A549 (cell line): ENCODE measurements at regions not wholly inside any gene's neighbourhood (a gene's known extent, or its start where the extent isn't known, plus 50 kb on each side); places are given as distances from the start of the nearest gene placed in this dataset.

Source experiments
- CTCF ChIP-seq: fragments of >200 bp; sonication (Bioruptor Twin); formaldehyde crosslinking; IDR thresholded peaks from 3 replicates; pipeline ENCODE4 v1.5.1; 2016
- JUNB ChIP-seq: fragments of >200 bp; sonication (Bioruptor Twin); formaldehyde crosslinking; IDR thresholded peaks from 2 replicates; pipeline ENCODE4 v1.6.1; 2016
- POLR2A ChIP-seq: IDR thresholded peaks from 2 replicates; pipeline ENCODE4 v1.6.1; 2012; ENCODE audit warnings: mild to moderate bottlenecking, low read length

- no peak for TF ChIP-seq CTCF
- no peak for TF ChIP-seq JUNB
- TF ChIP-seq POLR2A = no peak
Observed at GRCh38 chr2:239568601-239569000, 167.8 kb upstream of the HDAC4 start.
